GM21737 (cell line): ENCODE measurements at regions not wholly inside any gene's neighbourhood (a gene's known extent, or its start where the extent isn't known, plus 50 kb on each side); places are given as distances from the start of the nearest gene placed in this dataset.

ENCODE experiments used
- ATAC-seq: cut with Tn5 transposase; IDR thresholded peaks from one replicate; pipeline ENCODE4 v1.9.1; 2021; ENCODE audit warnings: mild to moderate bottlenecking, moderate library complexity; ENCODE audit not compliant: unreplicated experiment

- ATAC-seq, result no peak
Measured at GRCh38 chr6:165829376-165829775, 166.3 kb upstream of the PDE10A start.

- ATAC-seq, result no peak
Measured at GRCh38 chr6:165827190-165827518, 164.1 kb upstream of the PDE10A start.

- ATAC-seq, result no peak
Measured at GRCh38 chr6:165826487-165827189, 163.6 kb upstream of the PDE10A start.

- ATAC-seq, result no peak
Measured at GRCh38 chr6:165825256-165825815, 162.3 kb upstream of the PDE10A start.

- ATAC-seq, result no peak
Measured at GRCh38 chr6:165823609-165824326, 160.7 kb upstream of the PDE10A start.

- ATAC-seq, result no peak
Measured at GRCh38 chr6:165822501-165822900, 159.5 kb upstream of the PDE10A start.

- ATAC-seq, result no peak
Measured at GRCh38 chr6:165821754-165822153, 158.7 kb upstream of the PDE10A start.

- no peak for ATAC-seq
Measured at GRCh38 chr6:165820934-165821333, 157.9 kb upstream of the PDE10A start.

- no peak for ATAC-seq
Measured at GRCh38 chr6:165820407-165820806, 157.4 kb upstream of the PDE10A start.

GRCh38 chr6:165819394-165819793 is 156.4 kb upstream of the PDE10A start:
- ATAC-seq, result no peak

GRCh38 chr6:165818200-165818599 is 155.2 kb upstream of the PDE10A start:
- ATAC-seq, result no peak

- no peak for ATAC-seq
Measured at GRCh38 chr6:165817771-165818170, 154.7 kb upstream of the PDE10A start.

GRCh38 chr6:165817148-165817547 is 154.1 kb upstream of the PDE10A start:
- ATAC-seq, result no peak

- ATAC-seq, result no peak
Measured at GRCh38 chr6:165814679-165815078, 151.6 kb upstream of the PDE10A start.

GRCh38 chr6:165811512-165811911 is 148.5 kb upstream of the PDE10A start:
- no peak for ATAC-seq

- no peak for ATAC-seq
Measured at GRCh38 chr6:165808021-165808420, 145.0 kb upstream of the PDE10A start.

- ATAC-seq, result no peak
Measured at GRCh38 chr6:165807249-165807960, 144.4 kb upstream of the PDE10A start.

- no peak for ATAC-seq
Measured at GRCh38 chr6:165806126-165806810, 143.2 kb upstream of the PDE10A start.

- no peak for ATAC-seq
Measured at GRCh38 chr6:165805636-165806035, 142.6 kb upstream of the PDE10A start.

- ATAC-seq, result no peak
Measured at GRCh38 chr6:165805067-165805555, 142.1 kb upstream of the PDE10A start.
